ENCODE measurements at regions not wholly inside any gene's neighbourhood (a gene's known extent, or its start where the extent isn't known, plus 50 kb on each side); places are given as distances from the start of the nearest gene placed in this dataset.

GRCh38 chr2:39602616-39603015 lies 63.1 kb upstream of the TMEM178A start:
- H3K9me3 Mint-ChIP-seq, result no peaks in the 10 kb centered on the region
- peaks cover 9% of the 10 kb centered on the region for H3K27me3 Mint-ChIP-seq
- peaks cover 5% of the 10 kb centered on the region for H3K4me1 Mint-ChIP-seq (ENCODE audit: unreplicated experiment)
- no peaks in the 10 kb centered on the region for H3K36me3 Mint-ChIP-seq
- no peak for TF ChIP-seq CTCF (conservative IDR thresholded peaks at IDR 0.05)
- H3K4me3 Mint-ChIP-seq, result no peak overlapping the region
- H3K27ac Mint-ChIP-seq, result no peak overlapping the region
- DNase-seq (ENCODE audit: extremely low spot score, unreplicated experiment), result no peak

- peaks cover 9% of the 10 kb centered on the region for H3K27me3 Mint-ChIP-seq
- no peaks in the 10 kb centered on the region for H3K9me3 Mint-ChIP-seq
- DNase-seq (ENCODE audit: extremely low spot score, unreplicated experiment), result no peak
- no peaks in the 10 kb centered on the region for H3K36me3 Mint-ChIP-seq
- no peak overlapping the region for H3K4me3 Mint-ChIP-seq
- no peak overlapping the region for H3K27ac Mint-ChIP-seq
- peaks cover 9% of the 10 kb centered on the region for H3K4me1 Mint-ChIP-seq (ENCODE audit: unreplicated experiment)
- no peak for TF ChIP-seq CTCF (conservative IDR thresholded peaks at IDR 0.05)
These were observed 62.3 kb upstream of the TMEM178A start for GRCh38 chr2:39603436-39603835.

- TF ChIP-seq CTCF (conservative IDR thresholded peaks at IDR 0.05), result no peak
- peaks cover 9% of the 10 kb centered on the region for H3K27me3 Mint-ChIP-seq
- H3K27ac Mint-ChIP-seq, result no peak overlapping the region
- DNase-seq (ENCODE audit: extremely low spot score, unreplicated experiment), result no peak
- H3K4me1 Mint-ChIP-seq (ENCODE audit: unreplicated experiment), result peaks cover 17% of the 10 kb centered on the region
- H3K9me3 Mint-ChIP-seq, result no peaks in the 10 kb centered on the region
- H3K36me3 Mint-ChIP-seq, result no peaks in the 10 kb centered on the region
- no peak overlapping the region for H3K4me3 Mint-ChIP-seq
These were observed 60.9 kb upstream of the TMEM178A start for GRCh38 chr2:39604866-39605265.

GRCh38 chr2:39606585-39606984 lies 59.1 kb upstream of the TMEM178A start:
- Mint-ChIP-seq H3K4me1 (ENCODE audit: unreplicated experiment) (peaks cover 17% of the 10 kb centered on the region), H3K9me3 (no peaks in the 10 kb centered on the region), H3K27me3 (peaks cover 9% of the 10 kb centered on the region), H3K4me3 (no peak overlapping the region), H3K36me3 (no peaks in the 10 kb centered on the region), H3K27ac (no peak overlapping the region)
- TF ChIP-seq CTCF (conservative IDR thresholded peaks at IDR 0.05), result no peak
- no peak for DNase-seq (ENCODE audit: extremely low spot score, unreplicated experiment)

- peaks cover 17% of the 10 kb centered on the region for H3K4me1 Mint-ChIP-seq (ENCODE audit: unreplicated experiment)
- H3K36me3 Mint-ChIP-seq, result no peaks in the 10 kb centered on the region
- no peak overlapping the region for H3K27ac Mint-ChIP-seq
- peaks cover 5% of the 10 kb centered on the region for H3K27me3 Mint-ChIP-seq
- no peak overlapping the region for H3K4me3 Mint-ChIP-seq
- no peaks in the 10 kb centered on the region for H3K9me3 Mint-ChIP-seq
- no peak for TF ChIP-seq CTCF (conservative IDR thresholded peaks at IDR 0.05)
- DNase-seq (ENCODE audit: extremely low spot score, unreplicated experiment), result no peak
These were observed 58.0 kb upstream of the TMEM178A start for GRCh38 chr2:39607538-39608262.

GRCh38 chr2:39608263-39608575 lies 57.5 kb upstream of the TMEM178A start:
- Mint-ChIP-seq H3K4me1 (ENCODE audit: unreplicated experiment) (peaks cover 17% of the 10 kb centered on the region), H3K27me3 (peaks cover 1% of the 10 kb centered on the region), H3K27ac (no peak overlapping the region), H3K9me3 (no peaks in the 10 kb centered on the region), H3K36me3 (no peaks in the 10 kb centered on the region), H3K4me3 (no peak overlapping the region)
- TF ChIP-seq CTCF (conservative IDR thresholded peaks at IDR 0.05), result no peak
- no peak for DNase-seq (ENCODE audit: extremely low spot score, unreplicated experiment)
